Stimulated activated naive CD8-positive, alpha-beta T cell treated with anti-CD3 and anti-CD28 coated beads, Interleukin-15, amount 100 ng/mL, for 72 hours (primary cell): ENCODE measurements at regions not wholly inside any gene's neighbourhood (a gene's known extent, or its start where the extent isn't known, plus 50 kb on each side); places are given as distances from the start of the nearest gene placed in this dataset.

Experiments
- ATAC-seq: fragments of 150-1000 bp; cut with Tn5 transposase; 2 replicates; pipeline ENCODE4 v1.10.0; 2021; ENCODE audit warnings: mild to moderate bottlenecking, moderate library complexity
- DNase-seq, 2 donors: peaks; one replicate each; pipeline ENCODE4 v3.0.0; 2021 to 2022
- H3K27ac Mint-ChIP-seq, 2 donors: one replicate each; pipeline ENCODE4 v1.8.0; 2022; ENCODE audit warnings: mild to moderate bottlenecking in 2 of 2, mixed read lengths in 2 of 2, moderate library complexity in 2 of 2
- H3K27me3 Mint-ChIP-seq: one replicate; pipeline ENCODE4 v1.8.0; 2022; ENCODE audit warnings: mixed read lengths
- H3K4me1 Mint-ChIP-seq: one replicate; pipeline ENCODE4 v1.8.0; 2022; ENCODE audit warnings: mild to moderate bottlenecking, mixed read lengths
- H3K4me3 Mint-ChIP-seq, 2 donors: one replicate each; pipeline ENCODE4 v1.8.0; 2022; ENCODE audit warnings: mild to moderate bottlenecking in 2 of 2, mixed read lengths in 2 of 2, moderate library complexity in 1 of 2
- H3K9me3 Mint-ChIP-seq, 2 donors: one replicate each; pipeline ENCODE4 v1.8.0; 2022; ENCODE audit warnings: mixed read lengths in 2 of 2

DNA sequence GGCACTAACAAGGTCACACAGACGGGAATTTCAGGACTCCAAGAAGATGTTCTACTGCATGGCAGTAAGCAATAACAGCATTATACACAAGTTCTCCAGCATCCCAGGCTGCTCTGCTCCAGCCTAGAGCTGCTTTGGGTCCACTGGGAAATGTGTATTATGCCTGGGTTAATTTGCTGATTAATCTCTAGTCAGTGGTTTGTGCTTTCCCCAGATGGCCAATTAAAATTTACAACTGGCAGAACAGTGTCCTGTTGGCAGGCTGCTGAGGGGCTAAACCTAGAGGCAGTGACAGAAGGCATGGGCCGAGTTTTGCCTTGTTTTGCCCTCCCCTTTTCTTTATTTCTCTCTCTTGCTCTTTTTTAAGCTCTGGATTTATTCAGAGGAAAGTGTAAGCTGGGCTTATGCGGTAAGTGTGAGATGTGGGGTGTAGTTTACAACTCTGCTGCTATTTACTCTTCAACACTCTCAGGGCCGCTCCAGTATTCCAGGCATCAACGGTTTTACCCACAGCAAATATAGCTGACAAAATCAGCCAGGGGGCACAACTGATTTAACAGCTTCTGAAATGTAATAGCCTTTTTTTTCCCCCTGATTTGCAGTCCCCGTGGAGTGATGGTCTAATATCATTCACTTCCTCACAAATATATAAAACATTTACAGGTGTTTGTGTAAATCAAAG, 348.0 kb downstream of the GPD2 start:
- Mint-ChIP-seq H3K9me3 (no peaks in the 10 kb centered on the region), H3K27ac (no peak overlapping the region), H3K4me3 (no peak overlapping the region), H3K27me3 (no peaks in the 10 kb centered on the region), H3K4me1 (no peaks in the 10 kb centered on the region)
- no peak for DNase-seq
- no peak for ATAC-seq

- no peaks in the 10 kb centered on the region for H3K4me1 Mint-ChIP-seq
- H3K9me3 Mint-ChIP-seq: no peaks in the 10 kb centered on the region
- no peak overlapping the region for H3K4me3 Mint-ChIP-seq
- no peak overlapping the region for H3K27ac Mint-ChIP-seq
- DNase-seq (no peak), ATAC-seq (no peak)
- H3K27me3 Mint-ChIP-seq: no peaks in the 10 kb centered on the region
These were observed 351.3 kb downstream of the GPD2 start for GRCh38 chr2:156787517-156787916.

DNA sequence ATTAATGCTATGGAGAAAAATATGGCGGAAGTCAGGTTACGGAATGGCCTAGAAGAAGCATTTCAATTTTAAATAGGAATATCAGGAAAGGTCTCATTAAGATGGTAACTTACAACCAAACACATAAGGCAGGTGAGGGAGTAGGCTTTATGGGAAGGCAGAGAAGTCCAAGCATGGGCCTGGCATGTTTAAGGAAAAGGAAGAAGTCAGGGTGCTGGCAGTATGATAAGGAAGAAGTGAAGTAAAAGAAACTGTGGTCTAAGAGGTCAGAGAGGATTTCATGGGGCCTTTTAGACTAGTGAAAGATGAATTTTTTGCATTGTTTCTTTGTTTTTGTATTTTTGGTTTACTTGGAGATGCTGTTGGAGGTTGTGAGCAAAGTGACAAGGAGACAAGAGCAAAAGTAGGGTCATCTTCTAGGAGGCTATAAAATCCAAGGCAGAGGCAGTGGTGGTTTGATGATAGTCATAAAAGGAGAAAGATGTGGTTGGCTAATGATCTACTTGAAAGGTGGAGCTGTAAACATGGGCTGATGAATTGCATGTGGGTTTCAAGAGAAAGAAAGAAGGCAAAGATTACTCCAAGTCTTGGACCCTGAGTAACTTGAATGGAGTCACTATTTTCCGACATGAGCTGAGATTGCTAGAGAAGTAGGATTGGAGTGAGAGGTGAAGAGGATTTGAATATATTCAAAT, 354.3 kb downstream of the GPD2 start:
- Mint-ChIP-seq H3K4me1 (no peaks in the 10 kb centered on the region), H3K27me3 (no peaks in the 10 kb centered on the region), H3K27ac (no peak overlapping the region), H3K9me3 (no peaks in the 10 kb centered on the region), H3K4me3 (no peak overlapping the region)
- DNase-seq: no peak
- no peak for ATAC-seq

- Mint-ChIP-seq H3K9me3 (no peaks in the 10 kb centered on the region), H3K4me1 (no peaks in the 10 kb centered on the region), H3K27ac (no peak overlapping the region), H3K4me3 (no peak overlapping the region), H3K27me3 (no peaks in the 10 kb centered on the region)
- no peak for ATAC-seq
- no peak for DNase-seq
These were observed 356.2 kb downstream of the GPD2 start for GRCh38 chr2:156792242-156792840.

- Mint-ChIP-seq H3K27me3 (no peaks in the 10 kb centered on the region), H3K4me3 (no peak overlapping the region), H3K9me3 (no peaks in the 10 kb centered on the region), H3K4me1 (no peaks in the 10 kb centered on the region), H3K27ac (no peak overlapping the region)
- no peak for ATAC-seq
- no peak for DNase-seq
These were observed 361.7 kb downstream of the GPD2 start for GRCh38 chr2:156797832-156798231.

- H3K4me3 Mint-ChIP-seq: no peak overlapping the region
- ATAC-seq (no peak), DNase-seq (no peak)
- H3K4me1 Mint-ChIP-seq: peaks cover 6% of the 10 kb centered on the region
- H3K27me3 Mint-ChIP-seq: peaks cover 13% of the 10 kb centered on the region
- H3K9me3 Mint-ChIP-seq: no peaks in the 10 kb centered on the region
- no peak overlapping the region for H3K27ac Mint-ChIP-seq
These were observed 364.0 kb downstream of the GPD2 start for GRCh38 chr2:156800065-156800653.

DNA sequence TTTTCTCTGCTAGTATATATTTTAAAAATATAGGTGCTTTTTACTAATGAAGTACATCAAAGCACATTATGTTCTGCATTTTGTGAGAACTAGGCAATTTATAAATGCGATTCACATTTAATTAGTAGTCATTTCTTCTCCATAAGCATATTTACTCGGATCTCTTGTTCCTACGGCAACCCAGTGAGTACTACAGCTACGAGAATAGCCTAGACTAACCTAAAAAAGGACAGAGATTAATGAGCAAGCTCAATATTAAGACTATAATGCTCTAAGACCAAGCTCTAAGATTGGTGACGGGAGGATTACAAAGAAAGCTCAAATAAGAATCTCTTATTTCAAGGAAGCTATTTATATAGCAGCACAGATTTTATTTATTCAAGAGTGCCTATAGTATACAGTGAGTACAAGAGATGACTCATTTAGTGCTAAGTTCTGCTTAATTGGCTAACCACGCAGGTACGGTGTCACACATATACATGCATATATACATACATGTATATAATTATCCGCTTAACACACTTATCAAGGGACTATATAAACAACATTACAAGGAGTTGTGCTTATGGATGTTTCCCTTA, 364.7 kb downstream of the GPD2 start:
- H3K4me1 Mint-ChIP-seq: peaks cover 6% of the 10 kb centered on the region
- peaks cover 13% of the 10 kb centered on the region for H3K27me3 Mint-ChIP-seq
- H3K27ac Mint-ChIP-seq: no peak overlapping the region
- ATAC-seq (no peak), DNase-seq (no peak)
- H3K9me3 Mint-ChIP-seq: no peaks in the 10 kb centered on the region
- no peak overlapping the region for H3K4me3 Mint-ChIP-seq

GRCh38 chr2:156803243-156803642, 367.1 kb downstream of the GPD2 start:
- no peak overlapping the region for H3K4me3 Mint-ChIP-seq
- peaks cover 13% of the 10 kb centered on the region for H3K27me3 Mint-ChIP-seq
- no peak overlapping the region for H3K27ac Mint-ChIP-seq
- no peak for DNase-seq
- no peak for ATAC-seq
- no peaks in the 10 kb centered on the region for H3K9me3 Mint-ChIP-seq
- peaks cover 6% of the 10 kb centered on the region for H3K4me1 Mint-ChIP-seq

GRCh38 chr2:156803967-156804366, 367.8 kb downstream of the GPD2 start:
- Mint-ChIP-seq H3K9me3 (no peaks in the 10 kb centered on the region), H3K4me3 (no peak overlapping the region), H3K27ac (no peak overlapping the region), H3K4me1 (peaks cover 6% of the 10 kb centered on the region), H3K27me3 (peaks cover 13% of the 10 kb centered on the region)
- DNase-seq (no peak), ATAC-seq (no peak)

- no peak for DNase-seq
- Mint-ChIP-seq H3K9me3 (no peaks in the 10 kb centered on the region), H3K27ac (no peak overlapping the region), H3K4me1 (no peaks in the 10 kb centered on the region), H3K27me3 (no peaks in the 10 kb centered on the region), H3K4me3 (no peak overlapping the region)
- no peak for ATAC-seq
These were observed 373.9 kb downstream of the GPD2 start for GRCh38 chr2:156810094-156810493.

GRCh38 chr2:156812496-156812895, 376.3 kb downstream of the GPD2 start:
- no peak for ATAC-seq
- no peaks in the 10 kb centered on the region for H3K4me1 Mint-ChIP-seq
- no peaks in the 10 kb centered on the region for H3K9me3 Mint-ChIP-seq
- H3K27ac Mint-ChIP-seq: no peak overlapping the region
- no peak for DNase-seq
- H3K4me3 Mint-ChIP-seq: no peak overlapping the region
- no peaks in the 10 kb centered on the region for H3K27me3 Mint-ChIP-seq

DNA sequence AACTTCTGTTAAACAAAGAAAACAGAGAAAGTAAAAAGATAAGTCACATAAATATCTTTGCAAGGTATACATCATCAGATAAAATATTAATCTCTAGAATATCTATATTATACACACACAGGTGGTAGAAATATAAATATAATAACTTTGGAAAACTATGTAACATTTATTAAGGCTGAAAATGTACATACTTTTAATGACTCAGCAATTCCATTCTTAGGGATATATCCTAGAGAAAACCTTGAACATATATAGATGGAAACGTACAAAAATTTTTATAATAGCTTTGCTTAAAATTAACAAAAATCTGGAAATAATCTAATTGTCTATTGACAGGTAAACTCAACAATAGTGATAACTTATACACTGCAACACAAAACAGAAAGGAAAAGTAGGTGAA, 381.3 kb downstream of the GPD2 start:
- Mint-ChIP-seq H3K4me3 (no peak overlapping the region), H3K9me3 (no peaks in the 10 kb centered on the region), H3K27ac (no peak overlapping the region), H3K4me1 (peaks cover 8% of the 10 kb centered on the region), H3K27me3 (no peaks in the 10 kb centered on the region)
- DNase-seq (no peak), ATAC-seq (no peak)

- DNase-seq: no peak
- Mint-ChIP-seq H3K27me3 (no peaks in the 10 kb centered on the region), H3K9me3 (no peaks in the 10 kb centered on the region), H3K4me3 (peak overlapping the region in 1 of 2 donors; percentile 41), H3K4me1 (peaks cover 8% of the 10 kb centered on the region), H3K27ac (no peak overlapping the region)
- peak; percentile 42 for ATAC-seq
These were observed 382.0 kb downstream of the GPD2 start for GRCh38 chr2:156818221-156818620.

GRCh38 chr2:156818944-156819343, 382.8 kb downstream of the GPD2 start:
- H3K4me1 Mint-ChIP-seq: peaks cover 8% of the 10 kb centered on the region
- ATAC-seq: no peak
- no peaks in the 10 kb centered on the region for H3K27me3 Mint-ChIP-seq
- no peak for DNase-seq
- H3K4me3 Mint-ChIP-seq: no peak overlapping the region
- H3K27ac Mint-ChIP-seq: no peak overlapping the region
- H3K9me3 Mint-ChIP-seq: no peaks in the 10 kb centered on the region

GRCh38 chr2:156826341-156826933, 390.3 kb downstream of the GPD2 start:
- no peak for ATAC-seq
- Mint-ChIP-seq H3K9me3 (no peaks in the 10 kb centered on the region), H3K27me3 (no peaks in the 10 kb centered on the region), H3K4me1 (no peaks in the 10 kb centered on the region), H3K27ac (no peak overlapping the region), H3K4me3 (no peak overlapping the region)
- no peak for DNase-seq
